ENCODE measurements at regions not wholly inside any gene's neighbourhood (a gene's known extent, or its start where the extent isn't known, plus 50 kb on each side); places are given as distances from the start of the nearest gene placed in this dataset.
"Not testable (repeated sequence)": the region's sequence is repeated elsewhere in the genome, so short reads cannot be mapped to it uniquely, and the experiment has no call there.

- DNase-seq (ENCODE audit: insufficient read length, low spot score) (no peak), FAIRE-seq (no peak)
Measured at GRCh38 chr7:12927635-12928434, 240.4 kb downstream of the ARL4A start.

DNA sequence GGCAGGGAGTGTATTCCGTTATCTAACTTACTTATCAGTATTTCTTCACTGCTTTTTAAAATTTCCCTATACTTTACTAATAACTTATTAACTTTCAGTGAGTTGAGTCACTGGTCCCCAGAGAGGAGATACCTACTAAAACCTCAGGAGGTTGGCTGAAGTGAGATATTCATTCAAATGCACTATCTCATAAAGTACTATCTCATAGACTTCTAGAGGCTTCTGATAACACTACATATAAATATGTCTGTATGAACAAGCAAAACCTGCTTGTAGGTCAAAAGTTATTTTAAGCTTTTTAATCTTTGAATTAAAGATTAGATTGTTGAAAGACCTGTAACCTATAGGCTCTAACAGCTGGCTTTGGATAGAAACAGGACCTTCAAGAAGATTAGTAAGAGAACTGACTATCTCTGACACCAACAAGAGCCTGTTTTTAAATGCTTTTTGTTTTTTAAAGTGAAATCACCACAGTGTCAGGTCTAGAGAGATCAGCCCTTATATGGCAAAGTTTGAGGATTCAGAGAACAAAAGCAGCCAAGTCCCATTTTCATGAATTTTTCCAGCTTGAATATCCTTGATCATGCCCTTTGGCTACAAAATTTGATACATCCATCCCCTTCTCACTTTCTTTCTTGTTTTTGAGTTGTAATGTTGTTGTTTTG, 242.2 kb downstream of the ARL4A start:
- no peak for FAIRE-seq
- DNase-seq (ENCODE audit: insufficient read length, low spot score), result no peak

DNA sequence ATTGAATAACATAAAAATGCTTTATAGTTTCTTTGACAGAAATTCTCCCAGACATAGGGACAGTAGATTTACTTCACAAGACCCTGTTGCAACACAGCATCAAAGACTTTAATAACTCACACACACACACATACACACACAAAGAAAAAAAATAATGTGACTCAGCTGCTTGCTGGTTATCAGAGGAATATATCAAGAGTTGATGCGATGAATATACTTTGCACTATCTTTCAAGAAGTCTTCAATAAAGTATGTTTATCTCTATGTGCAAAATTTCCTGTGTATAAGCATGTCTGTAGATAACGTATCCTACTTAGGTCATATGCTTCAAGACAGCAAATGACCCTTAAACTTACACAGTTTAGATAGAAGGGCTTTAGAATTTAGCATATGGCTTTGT, 243.1 kb downstream of the ARL4A start:
- FAIRE-seq, result no peak
- no peak for DNase-seq (ENCODE audit: insufficient read length, low spot score)

DNA sequence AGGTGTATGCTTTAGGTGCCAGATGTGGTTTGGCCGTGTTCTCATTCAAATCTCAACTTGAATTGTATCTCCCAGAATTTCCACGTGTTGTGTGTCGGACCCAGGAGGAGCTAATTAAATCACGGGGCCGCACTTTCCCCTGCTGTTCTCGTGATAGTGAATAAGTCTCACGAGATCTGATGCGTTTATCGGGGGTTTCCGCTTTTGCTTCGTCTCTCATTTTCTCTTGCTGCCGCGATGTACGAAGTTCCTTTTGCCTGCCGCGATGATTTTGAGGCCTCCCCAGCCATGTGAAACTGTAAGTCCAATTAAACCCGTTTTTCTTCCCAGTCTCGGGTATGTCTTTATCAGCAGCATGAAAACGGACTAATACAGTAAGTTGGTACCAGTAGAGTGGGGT, 244.0 kb downstream of the ARL4A start:
- FAIRE-seq; DNase-seq (ENCODE audit: insufficient read length, low spot score): not testable (repeated sequence)

DNA sequence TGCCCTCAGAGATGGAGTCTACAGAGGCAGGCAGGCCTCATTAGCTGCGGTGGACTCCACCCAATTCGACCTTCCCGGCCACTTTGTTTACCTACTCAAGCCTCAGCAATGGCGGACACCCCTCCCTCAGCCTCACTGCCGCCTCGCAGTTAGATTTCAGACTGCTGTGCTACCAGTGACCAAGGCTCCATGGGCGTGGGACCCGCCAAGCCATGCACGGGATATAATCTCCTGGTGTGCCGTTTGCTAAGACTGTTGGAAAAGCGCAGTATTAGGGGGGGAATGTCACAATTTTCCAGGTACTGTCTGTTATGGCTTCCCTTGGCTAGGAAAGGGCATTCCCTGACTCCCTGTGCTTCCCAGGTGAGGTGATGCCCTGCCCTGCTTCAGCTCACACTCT, 252.3 kb downstream of the ARL4A start:
- no peak for FAIRE-seq
- no peak for DNase-seq (ENCODE audit: insufficient read length, low spot score)

DNA sequence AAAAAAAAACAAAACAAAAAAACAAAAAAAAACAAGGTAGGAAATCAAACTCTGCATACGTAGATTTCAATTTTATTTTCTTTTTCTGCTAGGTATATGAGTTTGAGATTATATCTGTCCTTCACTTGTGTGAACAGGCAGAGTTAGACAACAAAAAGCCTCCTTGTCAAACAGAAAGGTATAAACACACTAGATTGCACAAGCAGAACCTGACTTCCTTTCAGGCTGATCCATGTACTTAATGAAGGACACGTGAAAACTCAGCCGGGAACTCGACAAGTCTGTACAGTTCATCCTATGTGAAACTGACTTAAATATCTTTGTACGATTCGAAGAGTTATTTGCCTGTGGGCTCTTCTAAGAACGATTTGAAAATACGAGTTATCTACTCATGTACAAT, 254.1 kb downstream of the ARL4A start:
- DNase-seq (ENCODE audit: insufficient read length, low spot score) (no peak), FAIRE-seq (no peak)

- FAIRE-seq, result no peak
- DNase-seq (ENCODE audit: insufficient read length, low spot score), result no peak
Measured at GRCh38 chr7:12942609-12943008, 255.2 kb downstream of the ARL4A start.

DNA sequence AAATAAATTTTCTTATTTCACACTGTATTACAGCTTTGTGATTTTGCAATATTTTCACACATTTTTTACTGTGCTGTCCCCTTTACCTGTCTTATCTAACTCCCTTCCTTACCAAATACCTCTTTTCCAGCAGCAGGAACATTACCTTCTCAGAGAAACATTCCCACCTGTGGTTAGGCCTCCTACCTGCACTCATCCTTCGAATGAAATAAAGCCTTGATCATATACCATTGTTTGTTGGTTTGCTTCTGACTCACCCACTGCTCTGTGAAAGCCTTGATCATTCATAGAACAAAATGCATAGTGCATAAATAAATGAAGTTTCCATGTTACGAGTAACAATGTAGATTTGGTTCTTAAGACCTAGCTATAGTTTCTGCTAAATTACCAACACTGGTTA, 256.3 kb downstream of the ARL4A start:
- FAIRE-seq (no peak), DNase-seq (ENCODE audit: insufficient read length, low spot score) (no peak)

DNA sequence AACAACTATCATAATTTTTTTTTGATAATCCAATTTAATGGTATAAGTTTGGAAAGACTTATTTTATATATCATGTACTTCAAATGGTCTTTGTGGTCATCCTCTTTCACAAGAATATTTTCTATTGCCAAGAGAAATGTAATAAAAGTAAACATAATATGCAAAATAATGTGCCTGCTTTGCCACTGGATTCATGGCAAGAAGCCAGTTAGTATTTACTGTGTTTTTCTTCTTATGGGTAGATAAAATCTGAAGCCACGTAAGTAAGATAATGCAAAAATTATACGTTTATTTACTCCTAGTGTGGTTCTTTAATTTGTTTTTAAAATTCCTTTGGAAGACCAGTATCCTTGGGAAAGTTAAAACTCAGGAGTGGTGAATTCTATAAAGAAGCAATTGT, 258.5 kb downstream of the ARL4A start:
- no peak for DNase-seq (ENCODE audit: insufficient read length, low spot score)
- FAIRE-seq, result no peak

DNA sequence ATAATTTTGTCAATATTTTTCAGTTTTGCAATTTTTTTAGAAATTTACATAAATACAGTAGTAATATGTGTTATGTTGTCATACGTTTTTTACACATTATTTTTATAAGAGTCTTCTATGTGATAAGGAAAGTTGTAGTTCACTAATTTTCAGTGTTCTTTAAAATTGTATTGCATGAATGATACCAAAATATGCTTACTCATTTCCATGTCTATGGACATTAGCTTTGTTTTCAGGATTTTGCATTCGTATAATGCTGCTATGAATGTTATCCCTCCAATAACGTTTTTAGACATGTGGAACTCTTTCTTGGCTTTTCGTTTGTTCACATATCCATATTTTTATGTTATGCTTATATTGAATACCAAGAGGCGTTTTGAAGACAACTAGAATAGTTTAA, 260.0 kb downstream of the ARL4A start:
- DNase-seq (ENCODE audit: insufficient read length, low spot score) (no peak), FAIRE-seq (no peak)

DNA sequence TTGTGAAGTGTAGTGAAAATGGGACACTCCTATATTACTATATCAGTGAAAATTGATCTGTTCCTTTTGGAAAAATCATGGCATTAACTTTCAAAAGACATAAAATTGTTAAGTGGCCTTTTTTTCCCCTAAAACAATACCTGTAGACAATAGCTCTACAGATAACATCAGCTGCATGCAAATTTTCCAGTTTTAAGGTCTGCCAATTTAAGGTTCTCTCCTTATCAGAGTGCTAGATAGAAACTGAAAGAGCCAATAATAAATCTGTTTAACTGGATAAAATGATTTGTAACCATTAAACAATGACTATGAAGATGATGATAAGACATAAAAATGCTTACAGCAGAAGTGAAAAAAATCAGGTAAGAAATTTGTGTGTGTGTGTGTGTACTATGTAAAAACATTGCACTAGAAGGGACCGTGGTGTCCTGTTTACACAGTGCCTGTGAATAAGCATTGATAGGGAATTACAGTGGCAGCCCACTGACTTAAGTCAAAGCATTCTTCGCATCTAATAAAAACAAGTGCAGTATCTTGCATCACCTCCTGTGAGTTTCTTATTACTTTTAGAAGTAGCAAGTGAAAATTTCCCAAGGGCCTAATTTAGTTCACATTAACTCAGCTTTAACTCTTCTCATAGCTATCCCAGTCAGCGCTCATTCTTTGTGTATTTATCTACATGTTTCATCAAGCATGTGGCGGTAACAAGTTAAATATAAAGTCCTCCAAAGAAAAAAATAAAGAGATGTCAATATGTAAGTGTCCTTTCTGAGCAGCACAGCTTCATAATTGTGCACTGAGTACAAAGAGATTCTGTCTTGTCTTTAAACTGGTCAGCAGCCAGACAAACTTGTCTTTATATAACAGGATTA, 261.9 kb downstream of the ARL4A start:
- DNase-seq (ENCODE audit: insufficient read length, low spot score), result no peak
- FAIRE-seq, result no peak

- no peak for DNase-seq (ENCODE audit: insufficient read length, low spot score)
- no peak for FAIRE-seq
Measured at GRCh38 chr7:12951397-12951801, 264.0 kb downstream of the ARL4A start.

GRCh38 chr7:12954380-12955033, 267.1 kb downstream of the ARL4A start:
- DNase-seq (ENCODE audit: insufficient read length, low spot score) (no peak), FAIRE-seq (no peak)

GRCh38 chr7:12957487-12957886, 270.1 kb downstream of the ARL4A start:
- no peak for FAIRE-seq
- DNase-seq (ENCODE audit: insufficient read length, low spot score), result no peak

DNA sequence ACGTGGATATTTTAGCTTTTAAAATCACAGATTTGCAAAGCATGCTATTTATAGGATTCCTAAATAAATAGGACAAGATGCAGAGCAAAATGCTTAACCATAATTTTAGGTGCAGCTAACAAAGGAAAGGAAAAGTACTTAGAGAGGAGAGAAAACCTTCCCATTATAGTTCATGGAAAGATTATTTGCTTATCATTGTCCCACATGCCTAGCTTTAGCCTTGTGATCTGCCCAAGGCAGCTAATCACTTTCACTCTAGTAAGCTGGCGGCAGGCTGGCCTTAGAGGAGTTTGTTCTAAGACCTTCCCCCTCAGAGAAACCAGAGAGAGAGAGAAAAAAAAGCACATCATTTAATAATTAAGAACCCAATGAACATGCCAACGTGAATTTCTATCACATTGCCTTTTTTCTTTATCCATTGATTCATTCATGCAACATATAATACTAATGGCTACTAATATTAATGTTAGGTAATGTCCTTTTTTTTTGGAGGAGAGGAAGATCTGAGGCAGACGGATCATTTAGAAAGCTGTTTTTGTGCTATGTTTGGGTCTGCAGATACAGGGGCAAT, 274.6 kb downstream of the ARL4A start:
- no peak for DNase-seq (ENCODE audit: insufficient read length, low spot score)
- FAIRE-seq, result no peak

GRCh38 chr7:12963435-12963834, 276.0 kb downstream of the ARL4A start:
- no peak for FAIRE-seq

GRCh38 chr7:12964836-12965235, 277.4 kb downstream of the ARL4A start:
- DNase-seq (ENCODE audit: insufficient read length, low spot score) (no peak), FAIRE-seq (no peak)

More at GRCh38 chr7:12963435-12963834, 276.0 kb downstream of the ARL4A start:
- DNase-seq (ENCODE audit: insufficient read length, low spot score), result no peak

- DNase-seq (ENCODE audit: insufficient read length, low spot score) (no peak), FAIRE-seq (no peak)
Measured at GRCh38 chr7:12965767-12966166, 278.3 kb downstream of the ARL4A start.

- no peak for FAIRE-seq
Measured at GRCh38 chr7:12967322-12967721, 279.9 kb downstream of the ARL4A start.

DNA sequence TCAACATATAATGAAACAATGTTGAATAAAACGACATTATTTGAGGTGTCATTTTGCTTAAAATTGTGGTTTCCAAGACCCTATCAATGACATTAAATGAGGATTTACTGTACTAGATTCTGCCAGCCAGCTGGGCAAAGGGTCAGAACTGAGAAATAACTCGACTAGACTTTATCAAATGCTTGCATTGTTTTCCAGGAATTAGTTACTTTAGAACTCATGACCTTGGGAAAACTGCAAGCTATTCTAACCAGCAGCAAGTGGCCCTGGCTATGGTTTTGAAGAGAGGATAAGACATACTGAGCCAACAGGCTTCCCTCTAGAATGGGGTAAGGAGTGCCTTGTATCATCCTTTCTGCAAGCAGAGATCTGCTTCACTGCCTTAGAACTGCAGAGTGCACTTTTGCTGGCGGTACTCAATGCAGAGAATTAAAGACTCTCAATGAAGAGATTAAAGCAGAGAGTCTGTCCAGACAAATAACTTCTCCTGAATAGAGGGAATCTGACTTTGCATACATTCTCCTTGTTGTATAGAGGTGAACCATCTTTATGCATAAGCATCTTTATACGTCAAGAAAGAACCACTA, 281.5 kb downstream of the ARL4A start:
- FAIRE-seq (no peak), DNase-seq (ENCODE audit: insufficient read length, low spot score) (no peak)

More at GRCh38 chr7:12967322-12967721, 279.9 kb downstream of the ARL4A start:
- no peak for DNase-seq (ENCODE audit: insufficient read length, low spot score)
